ENCODE measurements at regions not wholly inside any gene's neighbourhood (a gene's known extent, or its start where the extent isn't known, plus 50 kb on each side); places are given as distances from the start of the nearest gene placed in this dataset.
"Not testable (repeated sequence)": the region's sequence is repeated elsewhere in the genome, so short reads cannot be mapped to it uniquely, and the experiment has no call there.

DNA sequence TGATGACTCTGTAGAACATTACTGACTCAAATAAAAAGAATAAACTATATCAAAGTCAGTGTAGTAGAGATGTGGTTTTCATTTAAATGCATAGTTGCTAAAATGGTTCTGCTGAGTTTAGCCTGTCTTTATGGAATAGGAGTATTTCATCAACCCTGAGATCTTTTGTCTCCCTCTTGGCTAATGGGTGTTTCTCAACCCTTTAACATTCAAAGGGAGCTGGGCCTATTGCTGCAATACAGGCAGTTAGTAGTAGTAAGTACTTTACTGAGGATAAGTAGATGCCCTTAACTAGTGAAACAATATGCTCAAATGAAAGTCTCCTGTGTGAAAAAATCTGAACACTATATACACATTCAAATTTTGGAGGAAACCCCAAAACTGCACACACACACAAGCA lies 184.7 kb upstream of the TTC14 start:
- no peak overlapping the region for H3K4me3 ChIP-seq
- TF ChIP-seq, protein P1, sequence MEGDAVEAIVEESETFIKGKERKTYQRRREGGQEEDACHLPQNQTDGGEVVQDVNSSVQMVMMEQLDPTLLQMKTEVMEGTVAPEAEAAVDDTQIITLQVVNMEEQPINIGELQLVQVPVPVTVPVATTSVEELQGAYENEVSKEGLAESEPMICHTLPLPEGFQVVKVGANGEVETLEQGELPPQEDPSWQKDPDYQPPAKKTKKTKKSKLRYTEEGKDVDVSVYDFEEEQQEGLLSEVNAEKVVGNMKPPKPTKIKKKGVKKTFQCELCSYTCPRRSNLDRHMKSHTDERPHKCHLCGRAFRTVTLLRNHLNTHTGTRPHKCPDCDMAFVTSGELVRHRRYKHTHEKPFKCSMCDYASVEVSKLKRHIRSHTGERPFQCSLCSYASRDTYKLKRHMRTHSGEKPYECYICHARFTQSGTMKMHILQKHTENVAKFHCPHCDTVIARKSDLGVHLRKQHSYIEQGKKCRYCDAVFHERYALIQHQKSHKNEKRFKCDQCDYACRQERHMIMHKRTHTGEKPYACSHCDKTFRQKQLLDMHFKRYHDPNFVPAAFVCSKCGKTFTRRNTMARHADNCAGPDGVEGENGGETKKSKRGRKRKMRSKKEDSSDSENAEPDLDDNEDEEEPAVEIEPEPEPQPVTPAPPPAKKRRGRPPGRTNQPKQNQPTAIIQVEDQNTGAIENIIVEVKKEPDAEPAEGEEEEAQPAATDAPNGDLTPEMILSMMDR (IDR thresholded peaks at IDR 0.05 in 4 of 5, conservative IDR thresholded peaks at IDR 0.05 in 1 of 5): no peak
- TF ChIP-seq POLR2A (IDR thresholded peaks at IDR 0.05): no peak
- no peaks in the 10 kb centered on the region for H3K27me3 ChIP-seq
- no peak overlapping the region for H3K27ac ChIP-seq
- in situ Hi-C loops (cut with MboI; ENCODE audit: low sequenced_read_pairs in 4 of 4): no loop called here
- DNase-seq (no peak), ATAC-seq (no peak)
- no peaks in the 10 kb centered on the region for H3K9me3 ChIP-seq
- no peaks in the 10 kb centered on the region for H3K4me1 ChIP-seq
- intact Hi-C loops (cut with DNase I; ENCODE audit: low total_unique reads): no loop called here
- no peaks in the 10 kb centered on the region for H3K36me3 ChIP-seq

DNA sequence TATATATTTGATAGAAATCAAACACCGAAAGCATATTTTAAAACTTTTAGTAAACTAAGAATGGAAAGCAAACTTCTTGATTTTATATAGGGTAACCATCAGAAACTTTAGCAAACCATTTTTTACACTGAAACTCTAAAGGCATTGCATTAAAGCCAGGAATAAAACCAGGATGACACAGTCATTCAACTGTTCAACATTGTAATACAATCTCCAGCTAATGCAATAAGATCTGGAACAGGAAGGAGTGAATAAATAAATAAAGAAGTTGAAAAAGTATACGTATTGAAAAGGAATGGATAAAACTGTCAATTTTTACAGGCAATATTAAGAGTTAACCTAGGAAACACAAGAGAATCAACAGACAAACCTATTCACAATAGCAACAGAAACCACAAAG lies 181.9 kb upstream of the TTC14 start:
- in situ Hi-C loops (cut with MboI; ENCODE audit: low sequenced_read_pairs in 4 of 4) (no loop called here), intact Hi-C loops (cut with DNase I; ENCODE audit: low total_unique reads) (no loop called here)
- Histone ChIP-seq H3K27ac (no peak overlapping the region), H3K9me3 (no peaks in the 10 kb centered on the region), H3K27me3 (no peaks in the 10 kb centered on the region), H3K4me3 (no peak overlapping the region), H3K36me3 (no peaks in the 10 kb centered on the region), H3K4me1 (no peaks in the 10 kb centered on the region)
- ATAC-seq (no peak), DNase-seq (no peak)
- no peak for TF ChIP-seq POLR2A (IDR thresholded peaks at IDR 0.05)
- TF ChIP-seq, protein P1 (IDR thresholded peaks at IDR 0.05 in 4 of 5, conservative IDR thresholded peaks at IDR 0.05 in 1 of 5): no peak

DNA sequence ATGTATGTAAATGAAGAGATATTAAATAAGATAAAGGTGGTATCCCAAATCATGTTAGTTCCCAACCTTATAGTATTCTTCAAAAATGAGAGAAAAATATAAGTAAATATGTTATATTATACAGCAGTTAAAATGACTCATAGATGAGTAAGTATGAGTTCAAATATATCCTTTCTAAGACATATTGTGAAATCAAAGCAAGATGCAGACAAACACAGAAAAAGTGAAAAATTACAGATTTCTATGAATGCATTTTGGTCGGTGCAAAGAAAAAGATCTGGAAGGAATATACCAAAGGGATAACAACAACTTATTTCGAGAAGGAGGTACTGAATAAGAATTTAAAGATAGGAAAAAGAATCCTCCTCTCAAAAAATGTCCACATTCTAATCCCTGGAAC lies 181.2 kb upstream of the TTC14 start:
- no peak overlapping the region for H3K4me3 ChIP-seq
- intact Hi-C loops (cut with DNase I; ENCODE audit: low total_unique reads): no loop called here

DNA sequence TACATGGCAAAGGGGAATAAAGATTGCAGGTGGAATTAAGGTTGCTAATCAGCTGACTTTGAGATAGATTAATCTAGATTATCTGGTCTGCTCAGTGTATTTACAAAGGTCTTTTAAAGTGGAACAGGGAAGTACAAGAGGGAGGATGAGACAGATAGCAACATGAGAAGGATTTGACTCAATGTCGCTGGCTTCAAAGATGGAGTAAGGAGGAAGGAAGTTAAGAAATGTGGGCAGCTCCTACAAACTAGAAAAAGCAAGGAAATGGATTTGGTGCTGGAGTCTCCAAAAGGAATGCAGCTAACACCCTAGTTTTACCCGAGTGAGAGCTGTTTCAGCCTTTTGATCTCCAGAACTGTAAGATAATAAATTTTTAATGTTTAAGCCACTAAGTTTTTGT lies 180.7 kb upstream of the TTC14 start:
- TF ChIP-seq, protein P1 (IDR thresholded peaks at IDR 0.05 in 4 of 5, conservative IDR thresholded peaks at IDR 0.05 in 1 of 5): no peak
- TF ChIP-seq POLR2A (IDR thresholded peaks at IDR 0.05): no peak
- intact Hi-C loops (cut with DNase I; ENCODE audit: low total_unique reads) (no loop called here), in situ Hi-C loops (cut with MboI; ENCODE audit: low sequenced_read_pairs in 4 of 4) (no loop called here)
- Histone ChIP-seq H3K4me3 (no peak overlapping the region), H3K36me3 (no peaks in the 10 kb centered on the region), H3K27me3 (no peaks in the 10 kb centered on the region), H3K9me3 (no peaks in the 10 kb centered on the region), H3K27ac (no peak overlapping the region), H3K4me1 (no peaks in the 10 kb centered on the region)
- DNase-seq (no peak), ATAC-seq (no peak)

More for the DNA sequence above, 181.2 kb upstream of the TTC14 start:
- ATAC-seq: no peak
- Histone ChIP-seq H3K27ac (no peak overlapping the region), H3K4me1 (no peaks in the 10 kb centered on the region), H3K36me3 (no peaks in the 10 kb centered on the region), H3K27me3 (no peaks in the 10 kb centered on the region), H3K9me3 (no peaks in the 10 kb centered on the region)
- in situ Hi-C loops (cut with MboI; ENCODE audit: low sequenced_read_pairs in 4 of 4): no loop called here
- TF ChIP-seq, protein P1 (IDR thresholded peaks at IDR 0.05 in 4 of 5, conservative IDR thresholded peaks at IDR 0.05 in 1 of 5): no peak
- no peak for TF ChIP-seq POLR2A (IDR thresholded peaks at IDR 0.05)
- no peak for DNase-seq

DNA sequence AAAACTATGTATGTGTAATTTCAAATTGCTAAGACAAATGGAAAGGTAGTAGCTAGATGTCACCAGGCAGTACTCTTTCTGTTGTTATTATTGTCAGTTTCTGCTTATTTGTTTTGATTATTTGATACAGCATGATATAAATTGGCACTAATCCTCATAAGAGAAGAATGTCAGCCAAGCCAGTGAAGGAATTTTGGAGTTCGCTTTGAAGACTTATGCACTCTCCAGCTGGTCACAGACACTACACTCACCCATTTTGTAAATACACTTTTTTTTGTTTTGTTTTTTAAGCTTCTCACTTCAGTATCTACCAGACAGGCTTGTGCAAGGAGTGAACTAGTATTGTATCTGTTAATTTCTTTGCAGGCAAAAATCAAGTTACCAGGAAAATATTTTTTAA lies 180.2 kb upstream of the TTC14 start:
- Histone ChIP-seq H3K27ac (no peak overlapping the region), H3K36me3 (no peaks in the 10 kb centered on the region), H3K4me1 (no peaks in the 10 kb centered on the region), H3K4me3 (no peak overlapping the region), H3K9me3 (no peaks in the 10 kb centered on the region), H3K27me3 (no peaks in the 10 kb centered on the region)
- in situ Hi-C loops (cut with MboI; ENCODE audit: low sequenced_read_pairs in 4 of 4) (no loop called here), intact Hi-C loops (cut with DNase I; ENCODE audit: low total_unique reads) (no loop called here)
- no peak for ATAC-seq
- DNase-seq: no peak
- TF ChIP-seq, protein P1 (IDR thresholded peaks at IDR 0.05 in 4 of 5, conservative IDR thresholded peaks at IDR 0.05 in 1 of 5): no peak
- no peak for TF ChIP-seq POLR2A (IDR thresholded peaks at IDR 0.05)

DNA sequence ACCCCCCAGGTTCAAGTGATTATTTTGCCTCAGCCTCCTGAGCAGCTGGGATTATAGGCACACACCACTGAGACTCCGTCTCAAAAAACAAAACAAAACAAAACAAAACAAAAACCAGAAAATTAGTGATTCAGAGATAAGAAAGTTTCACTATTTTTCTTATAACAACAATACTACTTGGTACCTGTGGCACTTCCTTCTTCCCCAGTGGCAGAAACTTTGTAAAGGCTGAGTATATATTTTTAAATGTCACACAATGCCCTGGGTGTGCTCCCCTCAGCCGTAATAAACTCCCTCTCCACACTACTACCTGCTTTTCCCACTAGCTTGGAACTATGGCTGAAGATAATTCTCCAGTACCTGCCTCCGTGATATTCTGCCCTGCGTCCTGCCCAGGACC lies 177.7 kb upstream of the TTC14 start:
- DNase-seq; in situ Hi-C loops (cut with MboI; ENCODE audit: low sequenced_read_pairs in 4 of 4); ATAC-seq: not testable (repeated sequence)

More for the DNA sequence above, 177.7 kb upstream of the TTC14 start:
- H3K27me3 ChIP-seq; H3K27ac ChIP-seq; H3K36me3 ChIP-seq; H3K4me1 ChIP-seq; H3K9me3 ChIP-seq; H3K4me3 ChIP-seq; intact Hi-C loops (cut with DNase I; ENCODE audit: low total_unique reads): not testable (repeated sequence)
